Tibial nerve (tissue), 4 donors: ENCODE measurements at regions not wholly inside any gene's neighbourhood (a gene's known extent, or its start where the extent isn't known, plus 50 kb on each side); places are given as distances from the start of the nearest gene placed in this dataset.

Source experiments
- DNase-seq, 2 donors: peaks; one replicate each; pipeline ENCODE4 v3.0.0-alpha.2; 2019; ENCODE audit warnings: low spot score in 2 of 2
- H3K27ac ChIP-seq, 4 donors: fragments of 200-600 bp; sonication (generic) in 3 of 4; one replicate each; pipeline ENCODE4 v1.5.1; 2017 to 2019; ENCODE audit warnings: mild to moderate bottlenecking in 1 of 4
- H3K27me3 ChIP-seq, 2 donors: fragments of 200-600 bp; sonication (generic) in 1 of 2; one replicate each; pipeline versions ENCODE4 v1.5.1 to v1.6.0; 2017 to 2019
- H3K36me3 ChIP-seq, 3 donors: fragments of 200-600 bp; sonication (generic); one replicate each; pipeline ENCODE4 v1.5.1; 2018 to 2019
- H3K4me1 ChIP-seq, 4 donors: fragments of 200-600 bp; sonication (generic) in 3 of 4; one replicate each; pipeline ENCODE4 v1.5.1; 2017 to 2019
- H3K4me3 ChIP-seq, 4 donors: fragments of 200-600 bp; sonication (generic) in 3 of 4; one replicate each; pipeline ENCODE4 v1.5.1; 2017 to 2019; ENCODE audit warnings: mild to moderate bottlenecking in 1 of 4, moderate library complexity in 1 of 4
- H3K9me3 ChIP-seq, 4 donors: fragments of 200-600 bp; sonication (generic) in 3 of 4; one replicate each; pipeline ENCODE4 v1.5.1; 2017 to 2019
- CTCF ChIP-seq, 5 experiments: fragments of 200-600 bp in 3 of 5; fragments of 450-650 bp in 2 of 5; sonication (generic) in 3 of 5; IDR thresholded peaks; one replicate each; pipeline ENCODE4 v1.5.1; 2016 to 2019; ENCODE audit warnings: antibody characterized with exemption in 5 of 5, mild to moderate bottlenecking in 3 of 5, moderate library complexity in 2 of 5
- EP300 ChIP-seq, 2 donors: sonication (generic); formaldehyde crosslinking; IDR thresholded peaks; one replicate each; pipeline ENCODE4 v1.6.1; 2017; ENCODE audit warnings: antibody characterized with exemption in 2 of 2, mild to moderate bottlenecking in 1 of 2
- POLR2A ChIP-seq, 2 donors: fragments of 450-650 bp; IDR thresholded peaks; one replicate each; pipeline ENCODE4 v1.6.1; 2017; ENCODE audit warnings: antibody characterized with exemption in 2 of 2, mild to moderate bottlenecking in 2 of 2, moderate library complexity in 2 of 2
- WGBS, 2 donors: methylation state at CpG; one replicate each; pipeline ENCODE4 v1.1.5; 2018; 5-methylcytosine and 5-hydroxymethylcytosine counted together

GRCh38 chr4:170428929-170429328 lies 339.2 kb upstream of the AADAT start:
- Histone ChIP-seq H3K27me3 (no peaks in the 10 kb centered on the region), H3K36me3 (no peaks in the 10 kb centered on the region), H3K27ac (no peak overlapping the region), H3K4me3 (no peak overlapping the region), H3K9me3 (no peaks in the 10 kb centered on the region), H3K4me1 (no peaks in the 10 kb centered on the region)
- TF ChIP-seq EP300 (IDR thresholded peaks at IDR 0.05) (no peak), CTCF (IDR thresholded peaks at IDR 0.05) (no peak), POLR2A (IDR thresholded peaks at IDR 0.05) (no peak)
- no peak for DNase-seq
- 63 to 66% methylated on average over 5 of the region's 5 CpGs for WGBS, 2 donors

- H3K36me3 ChIP-seq: no peaks in the 10 kb centered on the region
- no peaks in the 10 kb centered on the region for H3K4me1 ChIP-seq
- no peaks in the 10 kb centered on the region for H3K9me3 ChIP-seq
- DNase-seq: no peak
- H3K27ac ChIP-seq: no peak overlapping the region
- TF ChIP-seq CTCF (IDR thresholded peaks at IDR 0.05) (no peak), POLR2A (IDR thresholded peaks at IDR 0.05) (no peak), EP300 (IDR thresholded peaks at IDR 0.05) (no peak)
- no peaks in the 10 kb centered on the region for H3K27me3 ChIP-seq
- WGBS, 2 donors: 78 to 80% methylated on average over 5 of the region's 5 CpGs
- no peak overlapping the region for H3K4me3 ChIP-seq
Observed at GRCh38 chr4:170425521-170426143, 335.9 kb upstream of the AADAT start.

GRCh38 chr4:170425040-170425439 lies 335.3 kb upstream of the AADAT start:
- WGBS, 2 donors: 78 to 88% methylated on average over 1 of the region's 1 CpG

GRCh38 chr4:170423137-170423536 lies 333.4 kb upstream of the AADAT start:
- Histone ChIP-seq H3K4me3 (no peak overlapping the region), H3K27ac (no peak overlapping the region), H3K27me3 (no peaks in the 10 kb centered on the region), H3K4me1 (no peaks in the 10 kb centered on the region), H3K9me3 (peaks cover 0 to 4% (median 0%) of the 10 kb centered on the region in 4 donors), H3K36me3 (no peaks in the 10 kb centered on the region)
- WGBS, 2 donors: 76 to 81% methylated on average over 1 of the region's 1 CpG
- DNase-seq: no peak
- TF ChIP-seq POLR2A (IDR thresholded peaks at IDR 0.05) (no peak), CTCF (IDR thresholded peaks at IDR 0.05) (no peak), EP300 (IDR thresholded peaks at IDR 0.05) (no peak)

More at GRCh38 chr4:170425040-170425439, 335.3 kb upstream of the AADAT start:
- no peak for DNase-seq
- Histone ChIP-seq H3K4me3 (no peak overlapping the region), H3K27me3 (no peaks in the 10 kb centered on the region), H3K4me1 (no peaks in the 10 kb centered on the region), H3K27ac (no peak overlapping the region), H3K36me3 (no peaks in the 10 kb centered on the region), H3K9me3 (peaks cover 0 to 4% (median 0%) of the 10 kb centered on the region in 4 donors)
- no peak for TF ChIP-seq POLR2A (IDR thresholded peaks at IDR 0.05)
- TF ChIP-seq CTCF (IDR thresholded peaks at IDR 0.05): no peak
- no peak for TF ChIP-seq EP300 (IDR thresholded peaks at IDR 0.05)

GRCh38 chr4:170420255-170420693 lies 330.5 kb upstream of the AADAT start:
- Histone ChIP-seq H3K9me3 (peaks cover 0 to 4% (median 0%) of the 10 kb centered on the region in 4 donors), H3K27me3 (no peaks in the 10 kb centered on the region), H3K27ac (no peak overlapping the region), H3K4me1 (no peaks in the 10 kb centered on the region), H3K4me3 (no peak overlapping the region), H3K36me3 (no peaks in the 10 kb centered on the region)
- no peak for TF ChIP-seq CTCF (IDR thresholded peaks at IDR 0.05)
- no peak for TF ChIP-seq EP300 (IDR thresholded peaks at IDR 0.05)
- no peak for TF ChIP-seq POLR2A (IDR thresholded peaks at IDR 0.05)
- DNase-seq: no peak
- 57 to 64% methylated on average over 7 of the region's 7 CpGs for WGBS, 2 donors
